ENCODE measurements at regions not wholly inside any gene's neighbourhood (a gene's known extent, or its start where the extent isn't known, plus 50 kb on each side); places are given as distances from the start of the nearest gene placed in this dataset.

GRCh38 chr6:81906041-81906440, 153.6 kb upstream of the TENT5A start:
- Histone ChIP-seq H3K36me3 (no peaks in the 10 kb centered on the region), H3K27me3 (no peaks in the 10 kb centered on the region), H3K9me3 (peaks cover 0 to 5% (median 0%) of the 10 kb centered on the region in 4 donors), H3K27ac (no peak overlapping the region), H3K4me1 (peaks cover 0 to 11% (median 6%) of the 10 kb centered on the region in 4 donors), H3K4me3 (no peak overlapping the region)
- ATAC-seq (ENCODE audit: low FRiP score in 2 of 2) (no peak), DNase-seq (no peak)
- TF ChIP-seq POLR2AphosphoS5 (IDR thresholded peaks at IDR 0.05) (no peak), CTCF (IDR thresholded peaks at IDR 0.05) (no peak), POLR2A (IDR thresholded peaks at IDR 0.05) (no peak), EP300 (IDR thresholded peaks at IDR 0.05) (no peak)
- 89 to 92% methylated on average over 3 of the region's 3 CpGs for WGBS, 2 donors

- Histone ChIP-seq H3K4me3 (no peak overlapping the region), H3K9me3 (peaks cover 0 to 5% (median 0%) of the 10 kb centered on the region in 4 donors), H3K4me1 (peaks cover 0 to 12% (median 9%) of the 10 kb centered on the region in 4 donors), H3K27me3 (no peaks in the 10 kb centered on the region), H3K27ac (no peak overlapping the region), H3K36me3 (no peaks in the 10 kb centered on the region)
- WGBS, 2 donors = 43 to 61% methylated on average over 1 of the region's 1 CpG
- peak; percentile 55 to 63 for ATAC-seq (ENCODE audit: low FRiP score in 2 of 2)
- DNase-seq = peak in 1 of 2 donors; percentile 26
- TF ChIP-seq EP300 (IDR thresholded peaks at IDR 0.05) (no peak), POLR2AphosphoS5 (IDR thresholded peaks at IDR 0.05) (no peak)
These were observed 149.1 kb upstream of the TENT5A start for GRCh38 chr6:81901551-81901966.

- no peak overlapping the region for H3K4me3 ChIP-seq
- WGBS, 2 donors = 94 to 95% methylated on average over 1 of the region's 1 CpG
- peaks cover 0 to 12% (median 9%) of the 10 kb centered on the region in 4 donors for H3K4me1 ChIP-seq
- H3K9me3 ChIP-seq = peaks cover 0 to 5% (median 0%) of the 10 kb centered on the region in 4 donors
- no peak overlapping the region for H3K27ac ChIP-seq
- no peaks in the 10 kb centered on the region for H3K27me3 ChIP-seq
- no peaks in the 10 kb centered on the region for H3K36me3 ChIP-seq
- no peak for ATAC-seq (ENCODE audit: low FRiP score in 2 of 2)
- TF ChIP-seq CTCF (IDR thresholded peaks at IDR 0.05) (no peak), POLR2AphosphoS5 (IDR thresholded peaks at IDR 0.05) (no peak), EP300 (IDR thresholded peaks at IDR 0.05) (no peak), POLR2A (IDR thresholded peaks at IDR 0.05) (no peak)
- no peak for DNase-seq
These were observed 148.1 kb upstream of the TENT5A start for GRCh38 chr6:81900616-81901015.

GRCh38 chr6:81897793-81898192, 145.3 kb upstream of the TENT5A start:
- H3K9me3 ChIP-seq = peaks cover 0 to 3% (median 0%) of the 10 kb centered on the region in 4 donors
- no peak overlapping the region for H3K27ac ChIP-seq
- H3K4me1 ChIP-seq = peaks cover 0 to 16% (median 9%) of the 10 kb centered on the region in 4 donors
- H3K27me3 ChIP-seq = no peaks in the 10 kb centered on the region
- 55 to 57% methylated on average over 4 of the region's 4 CpGs for WGBS, 2 donors
- TF ChIP-seq POLR2A (IDR thresholded peaks at IDR 0.05) (no peak), CTCF (IDR thresholded peaks at IDR 0.05) (no peak), EP300 (IDR thresholded peaks at IDR 0.05) (no peak), POLR2AphosphoS5 (IDR thresholded peaks at IDR 0.05) (no peak)
- no peaks in the 10 kb centered on the region for H3K36me3 ChIP-seq
- no peak for DNase-seq
- ATAC-seq (ENCODE audit: low FRiP score in 2 of 2) = no peak
- no peak overlapping the region for H3K4me3 ChIP-seq

- WGBS, 2 donors = 86% methylated on average over 7 of the region's 7 CpGs
- Histone ChIP-seq H3K4me3 (no peak overlapping the region), H3K4me1 (peaks cover 0 to 13% (median 8%) of the 10 kb centered on the region in 4 donors), H3K36me3 (no peaks in the 10 kb centered on the region), H3K27ac (no peak overlapping the region), H3K27me3 (no peaks in the 10 kb centered on the region), H3K9me3 (no peaks in the 10 kb centered on the region)
- TF ChIP-seq POLR2AphosphoS5 (IDR thresholded peaks at IDR 0.05) (no peak), EP300 (IDR thresholded peaks at IDR 0.05) (no peak), CTCF (IDR thresholded peaks at IDR 0.05) (no peak), POLR2A (IDR thresholded peaks at IDR 0.05) (no peak)
- ATAC-seq (ENCODE audit: low FRiP score in 2 of 2) (no peak), DNase-seq (no peak)
These were observed 144.3 kb upstream of the TENT5A start for GRCh38 chr6:81896525-81897503.

Measured in upper lobe of left lung (tissue), 6 donors.